C4-2B (cell line): ENCODE measurements at regions not wholly inside any gene's neighbourhood (a gene's known extent, or its start where the extent isn't known, plus 50 kb on each side); places are given as distances from the start of the nearest gene placed in this dataset.

Experiments
- CTCF ChIP-seq: fragments of 450-650 bp; conservative IDR thresholded peaks from 2 replicates; pipeline ENCODE4 v1.5.1; 2017; ENCODE audit warnings: mild to moderate bottlenecking
- ZFX ChIP-seq: fragments of 450-650 bp; IDR thresholded peaks from 2 replicates; pipeline ENCODE4 v1.6.1; 2017

- TF ChIP-seq CTCF, result no peak
- TF ChIP-seq ZFX, result no peak
Observed at GRCh38 chr4:83657336-83657735, 121.4 kb downstream of the GPAT3 start.
